ENCODE measurements at regions not wholly inside any gene's neighbourhood (a gene's known extent, or its start where the extent isn't known, plus 50 kb on each side); places are given as distances from the start of the nearest gene placed in this dataset.

DNA sequence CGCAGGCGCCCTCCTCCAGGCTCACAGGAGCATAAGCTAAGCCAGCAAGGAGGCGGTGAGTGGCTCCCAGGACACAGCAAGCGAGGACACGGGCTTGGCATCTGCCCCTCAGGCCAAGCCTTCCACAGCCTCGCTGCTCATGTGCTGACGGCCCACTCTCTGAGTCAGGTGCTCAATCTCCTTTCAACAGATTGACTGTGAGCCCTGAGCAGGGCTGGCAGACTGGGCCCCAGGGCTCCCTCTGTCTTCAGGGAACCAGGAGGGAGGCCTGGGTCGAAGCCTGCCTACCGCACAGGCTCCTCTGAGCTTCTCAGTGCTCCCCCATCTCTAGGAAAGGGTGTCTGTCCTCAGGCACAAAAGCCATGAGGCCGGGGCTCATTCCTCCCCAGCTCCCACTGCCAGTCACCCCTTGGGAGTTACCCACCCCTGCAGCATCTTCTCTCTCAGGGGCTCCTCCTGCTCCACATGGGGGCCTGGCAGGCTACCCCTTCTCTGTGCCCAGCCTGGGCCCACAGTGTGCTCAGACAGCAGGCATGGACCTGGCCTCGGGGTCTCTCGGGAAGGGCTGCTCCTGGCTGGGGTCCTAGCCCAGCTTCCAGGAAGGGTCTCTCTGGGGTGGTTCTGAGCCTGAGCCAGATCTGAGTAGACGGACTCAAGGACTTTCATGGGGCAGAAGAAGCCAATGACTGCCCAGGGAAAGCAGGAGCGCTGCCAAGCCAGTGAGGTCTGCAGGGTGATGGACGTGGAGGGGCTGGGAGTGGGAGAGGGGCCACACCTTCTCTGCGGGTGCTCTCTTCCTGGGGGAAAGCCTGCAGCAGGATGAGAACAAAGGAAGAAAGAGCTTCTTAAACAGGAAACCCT lies 138.0 kb upstream of the GPC1 start:
- H3K9me3 Mint-ChIP-seq, result no peaks in the 10 kb centered on the region

DNA sequence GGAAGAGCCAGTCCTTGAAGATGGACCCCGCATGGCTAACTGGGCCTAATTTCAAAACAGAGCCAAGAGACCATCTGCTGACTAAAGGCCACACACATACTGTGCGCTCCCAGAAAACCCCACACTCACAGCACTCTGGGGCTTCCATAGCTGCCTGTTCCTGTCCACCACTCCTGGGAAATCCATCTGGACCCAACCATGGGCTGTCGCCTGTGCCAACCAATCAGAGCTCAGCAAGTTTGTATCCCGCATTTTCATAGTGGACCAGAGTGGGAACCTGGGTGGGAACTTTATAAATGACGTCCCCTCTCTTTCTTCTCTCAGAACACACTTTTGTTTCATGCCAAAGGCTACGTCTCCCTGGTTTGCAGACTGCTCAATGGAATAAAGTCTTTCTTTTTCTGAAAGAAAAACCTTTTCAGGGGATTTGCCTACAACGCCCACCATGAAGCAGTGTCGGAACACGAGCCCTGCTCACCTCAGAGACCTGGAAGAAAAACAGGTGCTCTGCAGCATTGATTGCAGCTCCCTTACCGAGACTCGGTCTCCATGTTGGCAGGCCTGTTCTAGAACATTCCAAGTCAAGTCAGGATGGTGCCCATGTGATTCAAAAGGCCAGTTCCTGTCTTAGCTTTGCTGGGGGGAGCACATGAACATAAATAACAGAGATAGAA lies 137.2 kb upstream of the GPC1 start:
- DNase-seq (ENCODE audit: extremely low spot score, unreplicated experiment), result peak; percentile 31
- H3K9me3 Mint-ChIP-seq, result no peaks in the 10 kb centered on the region
- no peak overlapping the region for H3K4me3 Mint-ChIP-seq
- peaks cover 8% of the 10 kb centered on the region for H3K27me3 Mint-ChIP-seq
- TF ChIP-seq, protein P1, sequence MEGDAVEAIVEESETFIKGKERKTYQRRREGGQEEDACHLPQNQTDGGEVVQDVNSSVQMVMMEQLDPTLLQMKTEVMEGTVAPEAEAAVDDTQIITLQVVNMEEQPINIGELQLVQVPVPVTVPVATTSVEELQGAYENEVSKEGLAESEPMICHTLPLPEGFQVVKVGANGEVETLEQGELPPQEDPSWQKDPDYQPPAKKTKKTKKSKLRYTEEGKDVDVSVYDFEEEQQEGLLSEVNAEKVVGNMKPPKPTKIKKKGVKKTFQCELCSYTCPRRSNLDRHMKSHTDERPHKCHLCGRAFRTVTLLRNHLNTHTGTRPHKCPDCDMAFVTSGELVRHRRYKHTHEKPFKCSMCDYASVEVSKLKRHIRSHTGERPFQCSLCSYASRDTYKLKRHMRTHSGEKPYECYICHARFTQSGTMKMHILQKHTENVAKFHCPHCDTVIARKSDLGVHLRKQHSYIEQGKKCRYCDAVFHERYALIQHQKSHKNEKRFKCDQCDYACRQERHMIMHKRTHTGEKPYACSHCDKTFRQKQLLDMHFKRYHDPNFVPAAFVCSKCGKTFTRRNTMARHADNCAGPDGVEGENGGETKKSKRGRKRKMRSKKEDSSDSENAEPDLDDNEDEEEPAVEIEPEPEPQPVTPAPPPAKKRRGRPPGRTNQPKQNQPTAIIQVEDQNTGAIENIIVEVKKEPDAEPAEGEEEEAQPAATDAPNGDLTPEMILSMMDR (conservative IDR thresholded peaks at IDR 0.05), result no peak
- H3K4me1 Mint-ChIP-seq (ENCODE audit: unreplicated experiment), result peaks cover under 1% of the 10 kb centered on the region
- H3K36me3 Mint-ChIP-seq, result no peaks in the 10 kb centered on the region
- no peak overlapping the region for H3K27ac Mint-ChIP-seq

More for the DNA sequence above, 138.0 kb upstream of the GPC1 start:
- H3K27me3 Mint-ChIP-seq, result peaks cover 8% of the 10 kb centered on the region
- no peak overlapping the region for H3K27ac Mint-ChIP-seq
- peak; percentile 56 for DNase-seq (ENCODE audit: extremely low spot score, unreplicated experiment)
- TF ChIP-seq, protein P1 (conservative IDR thresholded peaks at IDR 0.05), result no peak
- no peak overlapping the region for H3K4me3 Mint-ChIP-seq
- H3K36me3 Mint-ChIP-seq, result no peaks in the 10 kb centered on the region
- peaks cover 3% of the 10 kb centered on the region for H3K4me1 Mint-ChIP-seq (ENCODE audit: unreplicated experiment)

DNA sequence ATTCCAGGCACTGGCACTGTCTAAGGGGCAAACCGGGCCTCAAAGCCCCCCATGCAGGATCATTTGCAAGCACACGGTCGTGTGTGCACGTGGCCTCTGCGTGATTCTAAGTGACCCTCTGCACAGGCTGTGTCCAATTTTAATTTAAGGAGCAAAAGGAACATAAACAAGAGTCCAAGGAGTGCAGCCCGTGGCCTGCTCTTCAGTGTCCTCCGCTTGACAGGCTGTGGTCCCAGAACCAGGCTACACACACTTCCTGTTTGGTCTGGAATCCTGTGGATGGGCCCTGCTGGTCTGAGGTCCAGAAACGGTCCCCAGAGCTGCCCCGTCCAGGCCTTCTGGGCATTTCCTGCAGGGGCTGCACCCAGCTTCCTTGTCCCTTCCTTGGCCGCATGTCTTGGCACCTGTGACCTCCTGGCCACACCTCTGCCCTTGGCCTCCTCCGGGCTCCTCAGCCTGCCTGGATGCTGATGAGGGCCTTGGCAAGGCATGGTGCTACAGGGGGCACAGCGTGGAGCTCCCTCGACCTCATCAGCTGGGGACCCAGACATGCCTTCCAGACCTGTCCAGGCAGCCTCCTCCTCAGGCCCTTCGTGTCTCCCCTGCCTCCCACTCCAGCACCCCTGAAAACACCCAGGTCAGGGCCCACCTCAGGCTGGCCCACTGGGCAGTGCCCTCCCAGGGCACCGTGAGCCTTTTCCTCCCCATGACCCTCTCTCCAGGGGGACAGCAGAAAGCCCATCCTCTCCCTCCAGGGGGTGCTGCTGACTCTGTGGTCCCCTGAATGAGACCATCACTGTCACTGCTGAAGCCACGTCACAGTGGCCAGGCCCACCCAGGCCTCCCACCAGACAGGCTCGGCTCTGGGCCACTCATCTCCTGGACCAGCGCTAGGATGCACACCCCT lies 136.4 kb upstream of the GPC1 start:
- peak; percentile 44 for DNase-seq (ENCODE audit: extremely low spot score, unreplicated experiment)
- TF ChIP-seq, protein P1 (conservative IDR thresholded peaks at IDR 0.05), result no peak
- no peak overlapping the region for H3K4me3 Mint-ChIP-seq

DNA sequence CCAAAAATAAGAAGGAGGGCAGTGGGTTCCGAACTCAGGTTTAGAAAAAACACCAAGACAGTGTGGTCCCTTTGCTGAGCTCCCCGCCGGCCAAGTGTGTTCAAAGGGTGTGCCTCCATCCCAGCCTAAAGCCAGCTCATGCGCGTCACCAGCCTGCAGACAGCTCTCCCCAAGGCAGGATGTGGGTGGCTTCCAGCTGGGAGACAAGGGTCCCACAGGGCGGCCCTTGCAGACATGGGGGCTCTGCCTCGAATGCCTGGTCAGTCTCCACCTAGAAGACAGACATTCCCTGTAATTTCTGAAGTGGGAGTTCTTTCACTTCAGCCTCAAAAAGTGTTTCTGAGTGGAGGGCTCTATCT lies 135.8 kb upstream of the GPC1 start:
- peaks cover 11% of the 10 kb centered on the region for H3K27me3 Mint-ChIP-seq
- TF ChIP-seq, protein P1 (conservative IDR thresholded peaks at IDR 0.05), result no peak
- H3K4me3 Mint-ChIP-seq, result no peak overlapping the region
- DNase-seq (ENCODE audit: extremely low spot score, unreplicated experiment), result peak; percentile 31
- H3K9me3 Mint-ChIP-seq, result no peaks in the 10 kb centered on the region
- no peaks in the 10 kb centered on the region for H3K36me3 Mint-ChIP-seq
- no peak overlapping the region for H3K27ac Mint-ChIP-seq
- H3K4me1 Mint-ChIP-seq (ENCODE audit: unreplicated experiment), result peaks cover 9% of the 10 kb centered on the region

More for the DNA sequence above, 136.4 kb upstream of the GPC1 start:
- Mint-ChIP-seq H3K9me3 (no peaks in the 10 kb centered on the region), H3K27ac (no peak overlapping the region), H3K36me3 (no peaks in the 10 kb centered on the region), H3K27me3 (peaks cover 11% of the 10 kb centered on the region), H3K4me1 (ENCODE audit: unreplicated experiment) (peaks cover 8% of the 10 kb centered on the region)

DNA sequence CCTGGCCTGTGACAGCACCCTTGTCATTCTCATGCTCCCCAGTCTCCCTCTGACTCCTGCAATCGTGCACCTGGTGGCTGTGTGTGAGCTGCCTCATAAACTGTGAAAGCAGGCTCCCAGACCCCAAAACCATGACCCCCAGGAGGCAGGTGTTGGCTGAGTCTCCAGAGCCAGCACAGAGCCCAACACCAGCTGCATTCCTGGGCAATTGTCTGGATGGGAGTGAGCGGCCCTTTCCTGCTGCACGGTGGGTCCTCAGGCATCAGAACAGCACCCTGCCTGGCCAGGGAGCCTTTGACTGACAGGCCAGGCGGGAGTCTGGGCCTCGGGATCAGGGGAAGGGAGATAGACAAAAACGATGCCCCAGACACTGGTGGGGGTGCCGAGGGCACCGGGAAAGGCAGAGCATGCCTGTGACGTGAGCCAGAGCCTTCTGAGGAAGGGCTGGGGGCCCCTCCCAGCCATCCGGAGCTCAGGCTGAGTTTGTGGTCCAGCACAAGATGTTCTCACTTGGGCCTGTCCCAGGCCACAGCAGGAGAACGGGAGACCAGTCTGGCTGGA lies 135.1 kb upstream of the GPC1 start:
- H3K4me3 Mint-ChIP-seq, result no peak overlapping the region
- H3K36me3 Mint-ChIP-seq, result no peaks in the 10 kb centered on the region
- peak; percentile 58 for DNase-seq (ENCODE audit: extremely low spot score, unreplicated experiment)
- no peak overlapping the region for H3K27ac Mint-ChIP-seq
- H3K27me3 Mint-ChIP-seq, result peaks cover 7% of the 10 kb centered on the region
- TF ChIP-seq, protein P1 (conservative IDR thresholded peaks at IDR 0.05), result no peak
- peaks cover 9% of the 10 kb centered on the region for H3K4me1 Mint-ChIP-seq (ENCODE audit: unreplicated experiment)
- H3K9me3 Mint-ChIP-seq, result no peaks in the 10 kb centered on the region

Data from type B pancreatic cell (in vitro differentiated cells).